GM19455 (cell line): ENCODE measurements at regions not wholly inside any gene's neighbourhood (a gene's known extent, or its start where the extent isn't known, plus 50 kb on each side); places are given as distances from the start of the nearest gene placed in this dataset.
"Not testable (repeated sequence)": the region's sequence is repeated elsewhere in the genome, so short reads cannot be mapped to it uniquely, and the experiment has no call there.

Experiments
- ATAC-seq: cut with Tn5 transposase; IDR thresholded peaks from one replicate; pipeline ENCODE4 v1.9.1; 2021; ENCODE audit not compliant: unreplicated experiment

DNA sequence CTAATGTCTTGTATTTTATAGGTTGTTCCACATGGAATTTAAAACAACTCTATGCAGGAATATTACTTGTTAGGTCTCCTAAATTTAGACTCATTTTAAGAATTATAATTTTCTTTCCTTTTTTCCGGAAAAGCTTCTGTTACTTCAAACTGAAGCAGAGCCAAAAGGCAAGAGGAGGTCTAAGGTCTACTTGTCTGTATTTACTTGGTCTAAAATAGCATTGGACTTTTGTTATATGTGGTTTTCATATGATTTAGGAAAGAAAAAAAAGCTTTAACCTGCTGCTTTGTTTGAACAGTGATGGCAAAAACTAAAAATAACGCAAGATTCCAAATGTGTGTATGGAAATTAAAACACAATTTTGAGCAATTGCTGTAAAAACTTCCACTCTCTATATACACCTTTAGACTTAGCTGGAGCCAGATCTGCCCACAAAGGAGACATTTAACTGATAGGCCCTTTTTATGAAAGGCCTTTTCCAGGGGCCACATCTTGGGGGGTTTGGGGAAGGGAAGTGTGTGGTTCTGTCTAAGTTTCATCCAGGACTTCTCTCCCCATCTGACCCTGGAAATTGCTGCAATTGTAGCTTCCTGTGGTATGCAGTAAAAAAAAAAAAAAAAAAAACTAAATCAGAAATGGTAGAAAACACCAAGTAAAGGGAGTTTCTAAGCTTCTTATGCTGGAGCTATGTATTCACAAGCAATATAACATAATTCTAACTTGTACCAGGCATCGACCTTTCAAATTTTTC lies 307.7 kb upstream of the MEF2C start:
- ATAC-seq: no peak

- ATAC-seq: no peak
These were observed 305.0 kb upstream of the MEF2C start for GRCh38 chr5:89187883-89188465.

DNA sequence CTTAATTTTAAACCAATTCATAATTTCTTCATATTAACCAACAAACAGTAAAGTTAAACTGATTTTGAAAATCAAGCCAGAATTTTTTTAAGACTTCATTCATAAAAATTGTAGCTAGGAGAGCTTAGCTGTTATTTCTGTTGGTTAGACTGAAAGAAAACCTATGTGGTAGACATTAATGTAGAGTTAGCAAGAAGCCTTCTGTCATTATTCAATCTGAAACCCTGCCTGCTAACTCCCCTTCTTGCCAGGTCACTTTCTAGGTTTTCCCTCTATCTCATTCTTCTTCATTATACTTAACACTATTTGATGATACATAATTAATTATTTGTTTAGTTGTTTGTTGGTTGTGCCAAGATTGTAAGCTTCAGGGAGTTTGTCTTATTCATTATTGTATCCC lies 304.3 kb upstream of the MEF2C start:
- no peak for ATAC-seq

- no peak for ATAC-seq
These were observed 298.6 kb upstream of the MEF2C start for GRCh38 chr5:89181546-89181945.

GRCh38 chr5:89179731-89180130 lies 296.7 kb upstream of the MEF2C start:
- ATAC-seq: no peak

DNA sequence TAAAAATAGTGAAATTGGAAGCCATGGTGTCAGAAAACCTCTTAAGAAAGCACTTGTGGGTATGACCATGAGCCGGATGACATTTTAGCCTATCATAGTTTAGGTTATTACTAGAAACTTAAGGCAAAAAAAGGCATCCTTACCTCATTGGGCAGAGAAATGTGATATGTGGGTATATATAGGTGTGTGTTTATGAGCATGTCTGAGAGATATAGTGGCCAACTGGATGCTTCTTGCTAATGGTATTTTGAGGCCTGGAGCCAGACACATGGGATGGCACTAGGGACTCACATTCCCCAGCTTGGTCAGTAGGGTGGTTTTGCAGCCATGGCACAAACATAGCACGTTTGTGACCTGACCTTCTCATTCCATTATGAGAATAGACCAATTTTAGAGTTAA lies 295.6 kb upstream of the MEF2C start:
- no peak for ATAC-seq

DNA sequence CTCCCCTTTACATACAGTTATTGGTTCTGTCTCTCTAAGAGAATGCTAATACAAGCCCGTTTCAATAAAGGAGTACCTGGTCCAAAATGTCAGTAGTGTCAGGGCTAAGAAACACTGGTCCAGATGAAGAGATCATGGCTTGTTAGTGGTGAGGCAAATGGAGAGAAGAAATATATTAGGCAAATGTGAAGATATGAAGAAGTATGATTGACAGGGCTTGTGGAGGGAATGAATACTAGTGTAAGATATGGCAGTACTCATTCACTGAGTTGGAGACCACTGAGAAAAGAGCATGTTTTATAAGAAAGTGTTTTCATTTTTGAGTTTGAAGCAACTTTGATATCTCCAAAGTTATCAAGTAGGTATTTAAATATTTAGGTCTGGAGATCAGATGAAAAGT lies 290.5 kb upstream of the MEF2C start:
- no peak for ATAC-seq

- peak; percentile 69 for ATAC-seq
These were observed 285.8 kb upstream of the MEF2C start for GRCh38 chr5:89168766-89169165.

GRCh38 chr5:89164703-89165102 lies 281.7 kb upstream of the MEF2C start:
- not testable (repeated sequence) for ATAC-seq

DNA sequence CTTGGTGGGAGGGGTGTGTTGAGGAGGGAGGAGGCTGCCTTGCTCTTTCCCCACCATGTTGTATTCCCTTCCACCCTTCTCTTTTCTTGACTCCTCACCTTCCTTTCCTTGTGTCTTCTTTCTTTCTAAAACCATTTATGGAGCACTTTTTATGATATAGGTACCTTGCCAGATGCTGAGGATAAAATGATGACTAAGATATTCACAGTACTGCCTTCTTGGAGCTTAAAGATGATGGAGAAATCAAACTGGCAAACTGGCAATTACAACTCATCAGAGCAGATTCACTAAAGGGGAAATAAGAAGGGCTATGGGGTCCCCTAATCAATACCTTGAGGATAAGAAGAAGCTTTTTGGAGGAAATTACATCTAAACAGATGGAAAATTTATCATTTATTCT lies 273.2 kb upstream of the MEF2C start:
- ATAC-seq: no peak

DNA sequence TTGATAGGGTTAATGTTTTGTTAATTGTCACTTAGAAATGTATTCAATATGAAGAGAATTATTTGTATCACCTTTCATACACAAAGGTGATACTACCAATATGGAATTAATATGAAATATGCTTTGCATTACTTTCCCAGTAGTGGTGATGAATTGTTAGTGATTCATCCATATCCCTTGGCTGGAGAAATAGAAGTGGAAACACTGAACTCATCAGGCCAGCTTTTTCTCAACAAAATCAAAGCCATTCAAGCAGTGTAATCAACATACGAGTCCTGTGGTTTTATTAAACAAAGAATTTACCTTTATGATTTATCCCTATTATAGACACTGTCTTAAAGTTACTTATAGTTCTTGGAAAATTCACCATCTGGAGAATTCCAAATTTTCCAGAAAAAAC lies 264.0 kb upstream of the MEF2C start:
- ATAC-seq: no peak

DNA sequence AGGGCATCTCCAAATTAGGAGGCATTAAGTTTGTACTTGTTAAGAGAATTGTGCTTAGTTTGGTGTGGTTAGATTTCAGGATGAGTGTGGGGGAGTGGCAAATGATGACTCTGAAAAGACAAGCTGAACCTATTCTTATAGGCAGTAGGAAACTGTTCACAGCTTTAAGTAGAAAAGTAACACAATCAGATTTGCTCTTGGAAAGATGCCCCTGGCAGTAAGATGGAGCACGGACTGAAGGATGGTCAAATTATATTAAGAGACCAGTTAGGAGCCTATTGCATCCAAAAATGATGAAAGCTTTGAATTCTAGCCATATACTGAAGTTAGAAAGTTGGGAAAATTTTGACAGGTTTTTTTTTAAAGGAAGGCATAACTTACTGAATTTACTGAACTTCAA lies 254.2 kb upstream of the MEF2C start:
- ATAC-seq: no peak

DNA sequence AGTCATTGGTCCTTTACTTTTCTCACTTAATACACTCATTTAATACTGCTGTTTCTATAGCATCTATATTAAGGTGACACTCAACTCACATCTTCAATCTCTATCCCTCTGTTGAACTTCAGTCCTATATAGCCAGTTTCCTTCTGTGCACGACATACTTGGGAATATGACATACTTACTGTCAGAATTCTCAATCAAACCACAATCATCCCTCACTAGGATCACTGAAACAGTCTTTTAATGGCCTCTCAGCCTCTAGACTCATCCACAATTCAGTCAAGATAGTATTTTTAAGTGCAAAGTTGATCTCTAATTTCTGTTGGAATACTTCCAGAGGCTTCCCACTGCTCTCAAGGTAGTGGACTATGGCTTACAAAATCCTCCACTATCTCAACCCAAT lies 251.0 kb upstream of the MEF2C start:
- ATAC-seq: no peak

DNA sequence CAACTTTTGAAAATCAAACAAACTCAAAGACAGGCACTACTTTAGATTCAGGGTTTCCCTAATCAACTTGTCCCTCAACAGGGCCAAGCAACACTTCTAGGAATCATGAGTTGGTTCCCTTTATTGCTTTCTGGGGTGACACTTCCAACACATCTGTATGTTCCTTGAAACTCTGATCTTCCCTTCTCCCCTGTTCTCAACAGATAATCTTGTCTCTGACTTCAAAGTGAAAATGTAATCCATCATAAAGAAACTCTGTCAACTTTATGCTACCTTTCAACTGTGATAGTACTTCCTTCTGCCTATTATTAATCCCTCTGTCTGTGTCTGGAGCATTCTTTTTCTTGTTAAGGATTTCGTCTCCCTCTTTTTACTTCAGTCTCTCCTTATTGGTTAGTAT lies 250.1 kb upstream of the MEF2C start:
- ATAC-seq: no peak

DNA sequence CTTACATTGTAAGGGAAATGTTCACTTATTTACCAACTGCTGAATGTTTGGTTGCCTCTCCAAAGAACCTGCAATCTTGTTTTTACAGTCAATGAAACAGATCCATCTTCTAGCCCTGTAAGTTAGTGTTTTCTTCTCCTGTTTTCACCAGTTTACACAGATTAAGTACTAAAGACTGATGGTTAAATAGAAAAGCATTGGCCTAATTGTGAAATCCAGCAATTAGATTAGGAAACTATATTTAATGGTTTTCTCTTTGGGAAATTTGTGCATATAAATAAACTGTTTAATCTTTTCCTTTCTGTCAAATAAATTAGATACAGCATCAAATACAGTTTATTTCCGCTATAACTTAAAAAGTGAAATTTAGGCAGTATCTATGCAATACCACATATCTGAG lies 247.9 kb upstream of the MEF2C start:
- ATAC-seq: no peak

DNA sequence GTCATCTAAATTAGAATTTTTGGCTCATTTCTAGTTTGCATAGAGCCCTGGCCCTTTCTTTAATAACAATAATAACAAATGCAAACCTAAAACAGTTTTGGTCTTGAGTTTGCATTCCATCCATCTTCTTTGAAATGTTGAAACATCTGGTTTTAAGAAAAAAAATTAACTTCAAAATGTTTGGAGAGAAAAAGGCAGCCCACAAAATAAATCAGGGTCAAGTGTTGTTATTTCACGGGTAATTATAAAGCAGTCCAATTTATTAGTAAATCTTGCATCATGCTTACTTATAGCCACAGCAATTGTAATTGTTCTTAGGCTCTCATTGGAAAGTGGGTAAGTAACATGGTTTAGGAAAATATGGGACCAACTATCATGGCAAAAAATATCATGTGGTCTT lies 247.0 kb upstream of the MEF2C start:
- ATAC-seq: no peak

- ATAC-seq: no peak
These were observed 246.1 kb upstream of the MEF2C start for GRCh38 chr5:89128906-89129625.

DNA sequence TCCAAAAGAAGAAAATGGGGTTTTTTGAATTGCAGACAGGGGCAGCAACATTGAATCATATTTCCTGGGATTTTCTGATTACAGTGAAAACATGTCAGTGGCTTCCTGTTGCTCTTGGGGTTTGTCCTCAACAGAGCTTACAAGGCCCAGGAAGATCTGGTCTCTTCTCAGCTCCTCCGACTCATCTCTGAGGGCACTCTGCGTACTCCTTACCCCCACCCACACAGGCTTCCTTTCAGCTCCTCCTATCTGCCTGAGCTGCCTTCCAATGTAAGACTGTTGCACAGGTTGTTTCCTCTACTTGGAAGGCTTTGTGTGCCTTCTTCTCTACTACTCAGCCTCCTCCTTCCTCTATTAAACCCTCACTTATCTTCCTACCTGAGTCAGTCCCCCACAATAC lies 245.1 kb upstream of the MEF2C start:
- ATAC-seq: no peak

DNA sequence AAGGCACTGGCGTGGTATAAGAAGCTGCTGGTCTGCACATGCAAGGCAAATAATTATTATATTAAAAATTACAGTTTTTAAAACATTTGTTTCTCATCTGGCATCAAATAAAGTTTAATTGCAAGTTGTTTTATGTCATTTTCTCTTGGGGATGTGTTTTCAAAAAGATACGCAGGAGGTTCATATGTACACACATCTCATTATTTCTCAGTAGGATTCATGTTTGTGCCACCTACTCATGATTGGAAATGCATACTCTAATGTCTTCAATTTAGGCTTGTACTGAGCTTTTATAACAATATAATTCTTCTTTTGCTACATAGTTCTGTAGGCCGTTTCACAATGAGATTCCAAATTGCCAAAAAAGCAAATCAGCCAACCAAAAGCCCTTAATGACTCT lies 244.2 kb upstream of the MEF2C start:
- ATAC-seq: no peak

DNA sequence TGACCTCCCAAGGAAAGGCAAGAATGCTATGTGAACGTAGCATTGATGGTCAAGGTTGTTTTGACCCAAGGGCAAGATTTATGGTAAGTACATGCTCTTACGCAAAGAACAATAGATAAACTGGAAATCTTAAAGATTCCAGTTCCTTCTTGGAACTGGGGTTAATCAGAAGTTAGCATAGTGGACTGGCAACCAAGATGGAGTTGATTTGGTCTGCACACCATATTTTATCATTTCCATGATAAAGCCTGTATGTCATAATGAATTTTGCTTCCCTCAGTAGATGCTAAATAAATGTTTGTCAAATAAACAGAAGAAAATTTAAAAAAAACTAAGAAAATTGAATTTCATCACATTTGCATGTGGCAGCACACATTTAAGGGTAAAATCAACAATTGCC lies 242.4 kb upstream of the MEF2C start:
- no peak for ATAC-seq

DNA sequence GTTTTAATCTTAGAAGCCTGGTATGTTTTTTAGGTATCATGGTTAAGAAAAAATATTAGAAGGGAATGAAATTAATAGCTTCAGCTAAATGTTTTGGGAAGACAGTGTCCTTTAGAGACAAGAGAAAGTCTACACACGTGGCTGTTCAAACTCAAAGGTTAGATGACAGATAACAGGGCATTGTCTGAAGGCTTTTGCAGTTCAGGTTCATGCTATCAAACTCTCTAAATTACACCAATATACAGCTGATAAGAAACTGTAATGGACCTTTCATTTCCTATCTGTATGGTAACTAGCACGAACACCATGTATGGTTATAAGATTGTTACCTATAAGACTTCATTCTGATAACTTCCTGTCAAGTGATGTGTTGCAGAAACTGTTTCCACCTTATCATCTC lies 240.6 kb upstream of the MEF2C start:
- ATAC-seq: no peak

- ATAC-seq: no peak
These were observed 237.7 kb upstream of the MEF2C start for GRCh38 chr5:89120719-89121118.
